ENCODE measurements at regions not wholly inside any gene's neighbourhood (a gene's known extent, or its start where the extent isn't known, plus 50 kb on each side); places are given as distances from the start of the nearest gene placed in this dataset.

GRCh38 chr1:25117233-25117823, 115.0 kb downstream of the SYF2 start:
- no peak; the same call in 1 of the 2 replicates for TF ChIP-seq CTCF (IDR thresholded peaks at IDR 0.05)
- no peak for TF ChIP-seq SIN3A (IDR thresholded peaks at IDR 0.05; ENCODE audit: borderline replicate concordance, insufficient read depth, low read depth, low read length)
